Mesenchymal stem cell (in vitro differentiated cells and primary cell): ENCODE measurements at regions not wholly inside any gene's neighbourhood (a gene's known extent, or its start where the extent isn't known, plus 50 kb on each side); places are given as distances from the start of the nearest gene placed in this dataset.

ENCODE experiments used
- DNase-seq: peaks from one replicate; pipeline ENCODE4 v3.0.0-alpha.2; 2013
- H2AFZ ChIP-seq: one replicate; pipeline ENCODE4 v1.6.1; 2013; ENCODE audit warnings: low read depth, mild to moderate bottlenecking, control low read depth, inconsistent platforms, low read length, moderate library complexity
- H2AK5ac ChIP-seq: 2 replicates; pipeline ENCODE4 v1.6.1; 2013; ENCODE audit warnings: low read length, moderate library complexity, mild to moderate bottlenecking, inconsistent platforms; ENCODE audit not compliant: severe bottlenecking
- H2BK120ac ChIP-seq: one replicate; pipeline ENCODE4 v1.6.1; 2013; ENCODE audit warnings: low read depth, mild to moderate bottlenecking, inconsistent platforms, low read length, moderate library complexity
- H2BK12ac ChIP-seq, 2 experiments: one replicate each; pipeline ENCODE4 v1.6.1; 2013; ENCODE audit warnings: inconsistent platforms in 2 of 2, low read length in 2 of 2, mild to moderate bottlenecking in 2 of 2, moderate library complexity in 2 of 2, control low read depth in 1 of 2
- H2BK15ac ChIP-seq: one replicate; pipeline ENCODE4 v1.6.1; 2013; ENCODE audit warnings: mild to moderate bottlenecking, low read depth, inconsistent platforms; ENCODE audit not compliant: poor library complexity, severe bottlenecking
- H2BK5ac ChIP-seq: 2 replicates; pipeline ENCODE4 v1.6.1; 2013; ENCODE audit warnings: low read depth, mild to moderate bottlenecking, low read length, control low read depth, inconsistent platforms; ENCODE audit not compliant: poor library complexity, severe bottlenecking
- H3K14ac ChIP-seq, 2 experiments: one replicate each; pipeline ENCODE4 v1.6.1; 2013; ENCODE audit warnings: inconsistent platforms in 2 of 2, low read length in 2 of 2, control low read depth in 1 of 2, mild to moderate bottlenecking in 1 of 2, moderate library complexity in 1 of 2
- H3K18ac ChIP-seq, 2 experiments: one replicate each; pipeline ENCODE4 v1.6.1; 2013; ENCODE audit warnings: inconsistent platforms in 2 of 2, low read length in 2 of 2, control low read depth in 1 of 2, low read depth in 1 of 2, mild to moderate bottlenecking in 1 of 2
- H3K23ac ChIP-seq, 2 experiments: one replicate each; pipeline ENCODE4 v1.6.1; 2013; ENCODE audit warnings: inconsistent platforms in 2 of 2, low read length in 2 of 2, mild to moderate bottlenecking in 2 of 2, moderate library complexity in 2 of 2, control low read depth in 1 of 2
- H3K27ac ChIP-seq: 2 replicates; pipeline ENCODE4 v1.5.1; 2013; ENCODE audit warnings: mild to moderate bottlenecking, moderate library complexity, low read length, control low read depth, inconsistent platforms; ENCODE audit not compliant: poor library complexity, severe bottlenecking
- H3K27me3 ChIP-seq, 2 experiments: 2 replicates each; pipeline versions ENCODE4 v1.6.1 to v1.7.0; 2013; ENCODE audit warnings: low read length in 2 of 2, mild to moderate bottlenecking in 2 of 2, moderate library complexity in 2 of 2, control low read depth in 1 of 2, inconsistent platforms in 1 of 2; ENCODE audit not compliant: control insufficient read depth in 1 of 2, insufficient read depth in 1 of 2
- H3K36me3 ChIP-seq, 2 experiments: 2 replicates each; pipeline versions ENCODE4 v1.6.1 to v1.7.0; 2013; ENCODE audit warnings: low read length in 2 of 2, control low read depth in 1 of 2, inconsistent platforms in 1 of 2, low read depth in 1 of 2, mild to moderate bottlenecking in 1 of 2; ENCODE audit not compliant: insufficient read depth in 2 of 2, control insufficient read depth in 1 of 2
- H3K4ac ChIP-seq, 2 experiments: one replicate each; pipeline ENCODE4 v1.6.1; 2013; ENCODE audit warnings: inconsistent platforms in 2 of 2, low read length in 2 of 2, mild to moderate bottlenecking in 2 of 2, moderate library complexity in 2 of 2, control low read depth in 1 of 2, low read depth in 1 of 2
- H3K4me1 ChIP-seq: 2 replicates; pipeline ENCODE4 v1.6.1; 2013; ENCODE audit warnings: low read depth, low read length, control low read depth; ENCODE audit not compliant: control insufficient read depth, insufficient read depth
- H3K4me2 ChIP-seq: 2 replicates; pipeline ENCODE4 v1.6.1; 2013; ENCODE audit warnings: low read length, mild to moderate bottlenecking, inconsistent platforms; ENCODE audit not compliant: poor library complexity, severe bottlenecking
- H3K4me3 ChIP-seq, 2 experiments: 2 replicates each; pipeline versions ENCODE4 v1.5.1 to v1.7.0; 2013; ENCODE audit warnings: low read length in 2 of 2, mild to moderate bottlenecking in 2 of 2, control low read depth in 1 of 2, low read depth in 1 of 2; ENCODE audit not compliant: insufficient read depth in 1 of 2
- H3K79me1 ChIP-seq: replicated peaks from 2 replicates; pipeline ENCODE4 v1.6.1; 2013; ENCODE audit warnings: mild to moderate bottlenecking, control low read depth, low read length, inconsistent platforms; ENCODE audit not compliant: poor library complexity, severe bottlenecking
- H3K9ac ChIP-seq: 2 replicates; pipeline ENCODE4 v1.7.0; 2013; ENCODE audit warnings: mild to moderate bottlenecking, low read length, moderate library complexity
- H3K9me3 ChIP-seq: 2 replicates; pipeline ENCODE4 v1.7.0; 2013; ENCODE audit warnings: mild to moderate bottlenecking, low read length; ENCODE audit not compliant: control insufficient read depth
- H4K8ac ChIP-seq: one replicate; pipeline ENCODE4 v1.6.1; 2013; ENCODE audit warnings: inconsistent platforms, mild to moderate bottlenecking, low read length, moderate library complexity
- H4K91ac ChIP-seq: one replicate; pipeline ENCODE4 v1.6.1; 2013; ENCODE audit warnings: mild to moderate bottlenecking, low read length, inconsistent platforms
- WGBS: methylation state at CpG from one replicate; pipeline ENCODE4 v1.1.7; 2013; ENCODE audit warnings: mixed read lengths; 5-methylcytosine and 5-hydroxymethylcytosine counted together

DNA sequence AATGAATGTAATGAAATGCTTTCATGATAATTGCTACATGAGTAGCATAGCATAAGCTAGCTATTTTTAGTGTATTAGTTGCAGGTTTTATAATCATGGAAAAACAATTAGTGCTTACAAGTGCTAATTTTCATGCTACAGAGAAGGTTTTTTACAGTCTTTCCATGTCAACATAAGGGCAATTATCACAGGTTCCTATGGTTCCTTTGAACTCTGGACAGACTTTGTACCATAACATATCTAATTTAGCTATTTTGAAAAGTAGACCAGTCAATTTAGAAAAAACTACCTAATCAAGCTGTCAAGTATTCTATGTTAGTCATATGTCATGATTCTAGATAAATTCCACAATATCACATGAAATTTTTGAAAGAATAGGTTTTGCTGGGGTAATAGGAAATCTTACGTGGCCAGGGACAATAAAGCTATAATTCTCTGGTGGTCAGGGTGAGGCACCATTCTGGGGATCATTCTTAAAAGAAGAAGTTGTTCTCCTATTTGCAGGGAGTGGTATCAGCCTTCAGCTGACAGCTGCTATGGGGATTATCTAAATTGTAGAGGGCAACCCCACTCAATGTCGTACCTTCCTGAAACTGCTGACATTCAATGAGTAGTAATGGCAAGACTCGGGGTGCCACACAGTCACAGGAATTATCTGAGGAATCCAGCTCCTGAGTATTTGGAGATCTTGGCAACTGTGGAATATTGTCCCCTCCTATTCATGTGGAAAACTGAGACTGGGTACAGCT is 724.0 kb upstream of the LINC00305 start:
- Histone ChIP-seq H3K4me1 (no peaks in the 10 kb centered on the region), H2BK5ac (no peak overlapping the region), H4K91ac (no peak overlapping the region), H2AK5ac (no peak overlapping the region), H3K4me3 (no peak overlapping the region), H3K4ac (no peak overlapping the region), H3K79me1 (no peaks in the 10 kb centered on the region), H3K4me2 (no peak overlapping the region), H3K9ac (no peak overlapping the region), H4K8ac (no peak overlapping the region), H2BK12ac (no peak overlapping the region), H3K9me3 (peaks cover 33% of the 10 kb centered on the region), H3K23ac (no peak overlapping the region), H2BK120ac (no peak overlapping the region), H3K18ac (no peak overlapping the region), H3K27me3 (no peaks in the 10 kb centered on the region), H3K36me3 (no peaks in the 10 kb centered on the region), H3K14ac (no peak overlapping the region), H3K27ac (no peak overlapping the region), H2AFZ (no peak overlapping the region), H2BK15ac (no peak overlapping the region)
- WGBS, result 93% methylated on average over 3 of the region's 3 CpGs
- DNase-seq, result no peak

DNA sequence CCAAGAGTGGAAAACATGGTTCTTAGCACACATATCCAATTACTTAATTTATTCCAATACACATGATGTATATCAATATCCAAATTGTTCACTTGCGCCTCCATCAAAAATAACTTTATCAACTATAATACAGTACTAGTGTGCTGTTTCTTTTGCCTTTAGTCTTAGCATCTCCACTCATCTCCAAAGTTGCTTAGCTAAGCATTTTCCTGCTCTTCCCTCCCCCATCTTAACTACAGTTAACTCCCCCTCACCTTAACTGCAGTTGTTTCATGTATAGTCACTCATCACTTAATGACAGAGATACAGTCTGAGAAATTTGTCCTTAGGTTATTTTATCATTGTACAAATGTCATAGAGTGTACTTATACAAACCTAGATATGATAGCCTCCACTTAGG is 705.2 kb upstream of the LINC00305 start:
- Histone ChIP-seq H3K9ac (no peak overlapping the region), H2BK120ac (no peak overlapping the region), H4K8ac (no peak overlapping the region), H3K79me1 (no peaks in the 10 kb centered on the region), H3K27ac (no peak overlapping the region), H2BK5ac (no peak overlapping the region), H2BK15ac (no peak overlapping the region), H3K4me2 (no peak overlapping the region), H3K36me3 (no peaks in the 10 kb centered on the region), H3K14ac (no peak overlapping the region), H2AK5ac (no peak overlapping the region), H3K23ac (no peak overlapping the region), H2BK12ac (no peak overlapping the region), H3K4ac (no peak overlapping the region), H3K9me3 (peaks cover 8% of the 10 kb centered on the region), H3K4me1 (no peaks in the 10 kb centered on the region), H3K27me3 (no peaks in the 10 kb centered on the region), H3K4me3 (no peak overlapping the region), H3K18ac (no peak overlapping the region), H4K91ac (no peak overlapping the region), H2AFZ (no peak overlapping the region)
- DNase-seq, result no peak
- 57% methylated on average over 1 of the region's 1 CpG for WGBS

DNA sequence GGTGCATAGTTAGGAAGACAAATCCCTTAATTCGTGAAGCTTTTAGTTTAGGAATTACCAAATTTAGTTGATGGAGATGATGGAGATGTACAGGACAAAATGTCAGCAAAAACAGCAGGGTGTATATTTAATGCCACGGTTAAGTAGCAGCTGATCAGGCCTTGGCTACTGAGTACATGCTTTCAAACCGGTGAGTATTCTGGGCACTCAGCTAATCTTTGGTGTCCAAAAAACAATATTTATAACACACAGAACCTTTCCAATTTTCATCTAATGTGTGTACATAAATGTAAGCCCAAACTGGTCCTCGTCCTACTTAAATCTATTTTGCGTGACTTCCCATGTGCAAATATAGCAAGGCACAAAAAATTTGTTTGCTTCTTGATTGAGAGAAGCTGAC is 703.4 kb upstream of the LINC00305 start:
- H2BK120ac ChIP-seq, result no peak overlapping the region
- no peak overlapping the region for H2BK15ac ChIP-seq
- no peak overlapping the region for H3K18ac ChIP-seq
- no peaks in the 10 kb centered on the region for H3K36me3 ChIP-seq
- H3K9me3 ChIP-seq, result no peaks in the 10 kb centered on the region
- H3K27me3 ChIP-seq, result no peaks in the 10 kb centered on the region
- WGBS, result 85% methylated on average over 5 of the region's 5 CpGs
- H3K4me1 ChIP-seq, result no peaks in the 10 kb centered on the region
- no peak overlapping the region for H4K91ac ChIP-seq
- no peak overlapping the region for H3K14ac ChIP-seq
- no peak overlapping the region for H3K23ac ChIP-seq
- H2AK5ac ChIP-seq, result no peak overlapping the region
- no peak overlapping the region for H3K9ac ChIP-seq
- no peak overlapping the region for H3K4ac ChIP-seq
- no peak for DNase-seq
- H4K8ac ChIP-seq, result no peak overlapping the region
- no peak overlapping the region for H3K4me2 ChIP-seq
- H2BK12ac ChIP-seq, result no peak overlapping the region
- H3K79me1 ChIP-seq, result no peaks in the 10 kb centered on the region
- H3K27ac ChIP-seq, result no peak overlapping the region
- H3K4me3 ChIP-seq, result no peak overlapping the region
- H2AFZ ChIP-seq, result no peak overlapping the region
- no peak overlapping the region for H2BK5ac ChIP-seq

DNA sequence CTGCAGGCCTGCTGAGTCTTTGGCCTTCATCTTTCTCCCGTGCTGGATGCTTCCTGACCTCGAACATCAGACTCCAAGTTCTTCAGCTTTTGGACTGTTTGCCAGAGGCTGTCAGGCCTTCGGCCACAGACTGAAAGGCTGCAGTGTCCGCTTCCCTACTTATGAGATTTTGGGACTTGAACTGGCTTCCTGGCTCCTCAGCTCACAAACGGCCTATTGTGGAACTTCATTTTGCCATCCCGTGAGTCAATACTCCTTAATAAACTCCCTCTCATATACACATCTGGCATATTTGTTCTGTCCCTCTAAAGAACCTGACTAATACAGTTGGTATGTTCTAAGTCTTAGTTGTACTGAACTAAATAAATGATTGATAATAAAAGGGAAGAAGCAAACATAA is 702.8 kb upstream of the LINC00305 start:
- no peak overlapping the region for H2AK5ac ChIP-seq
- H3K4me2 ChIP-seq, result no peak overlapping the region
- no peaks in the 10 kb centered on the region for H3K4me1 ChIP-seq
- no peak overlapping the region for H2BK120ac ChIP-seq
- H3K4ac ChIP-seq, result no peak overlapping the region
- no peak overlapping the region for H2BK15ac ChIP-seq
- no peaks in the 10 kb centered on the region for H3K36me3 ChIP-seq
- no peak for DNase-seq
- peaks cover 3% of the 10 kb centered on the region for H3K9me3 ChIP-seq
- no peak overlapping the region for H2BK5ac ChIP-seq
- no peak overlapping the region for H4K91ac ChIP-seq
- no peak overlapping the region for H3K23ac ChIP-seq
- H3K27ac ChIP-seq, result no peak overlapping the region
- WGBS, result 85% methylated on average over 5 of the region's 6 CpGs
- H4K8ac ChIP-seq, result no peak overlapping the region
- H3K18ac ChIP-seq, result no peak overlapping the region
- H3K4me3 ChIP-seq, result no peak overlapping the region
- H3K9ac ChIP-seq, result no peak overlapping the region
- no peak overlapping the region for H3K14ac ChIP-seq
- no peak overlapping the region for H2BK12ac ChIP-seq
- H2AFZ ChIP-seq, result no peak overlapping the region
- H3K79me1 ChIP-seq, result no peaks in the 10 kb centered on the region
- no peaks in the 10 kb centered on the region for H3K27me3 ChIP-seq
